PC-9 (cell line): ENCODE measurements at regions not wholly inside any gene's neighbourhood (a gene's known extent, or its start where the extent isn't known, plus 50 kb on each side); places are given as distances from the start of the nearest gene placed in this dataset.

Experiments used
- BruUV-seq: library from RNA; stranded (reverse); fragments of 400-500 nt; replicated peaks from 2 replicates; lab custom pipeline; 2021; lab: Mats Ljungman, UMichigan
- CTCF ChIA-PET: fragments of 300-600 bp; sonication (Branson Sonifier 250); formaldehyde crosslinking; loops from one replicate; lab custom pipeline; 2022; ENCODE audit warnings: antibody characterized with exemption; lab: Charles Lee
- POLR2A ChIA-PET: fragments of 300-600 bp; sonication (Branson Sonifier 250); formaldehyde crosslinking; loops from one replicate; lab custom pipeline; 2022; ENCODE audit warnings: antibody characterized with exemption; ENCODE audit not compliant: unreplicated experiment; lab: Charles Lee
- DNase-seq, 2 experiments: peaks; one replicate each; pipeline versions ENCODE4 v3.0.0 to v3.0.0-alpha.2; 2015 to 2022; ENCODE audit warnings: mixed read lengths in 1 of 2
- H2AFZ ChIP-seq: fragments of 200-600 bp; sonication (generic); 2 replicates; pipeline ENCODE4 v1.8.1; 2017; ENCODE audit warnings: antibody characterized with exemption
- H3F3A ChIP-seq: fragments of 200-600 bp; sonication (generic); 2 replicates; pipeline ENCODE4 v1.8.1; 2017; ENCODE audit warnings: antibody characterized with exemption, mild to moderate bottlenecking, low read depth; ENCODE audit not compliant: insufficient read depth
- H3K27ac ChIP-seq: fragments of 200-600 bp; sonication (generic); 2 replicates; pipeline ENCODE4 v1.6.1; 2016; ENCODE audit warnings: mixed run types
- H3K27me3 ChIP-seq: fragments of 200-600 bp; sonication (generic); 2 replicates; pipeline ENCODE4 v1.6.1; 2016; ENCODE audit warnings: low read depth, mixed run types; ENCODE audit not compliant: insufficient read depth
- H3K36me3 ChIP-seq: fragments of 200-600 bp; sonication (generic); 2 replicates; pipeline ENCODE4 v1.6.1; 2016; ENCODE audit warnings: low read depth, mixed run types
- H3K4me1 ChIP-seq: fragments of 200-600 bp; sonication (generic); replicated peaks from 2 replicates; pipeline ENCODE4 v1.6.1; 2016; ENCODE audit warnings: mixed run types; ENCODE audit not compliant: insufficient read depth
- H3K4me2 ChIP-seq: fragments of 200-600 bp; sonication (generic); 2 replicates; pipeline ENCODE4 v1.6.1; 2017; ENCODE audit warnings: mixed run types
- H3K4me3 ChIP-seq: fragments of 200-600 bp; sonication (generic); 2 replicates; pipeline ENCODE4 v1.6.1; 2016; ENCODE audit warnings: mixed run types
- H3K79me2 ChIP-seq: fragments of 200-600 bp; sonication (generic); 2 replicates; pipeline ENCODE4 v1.6.1; 2017; ENCODE audit warnings: low read depth, mixed run types
- H3K9me2 ChIP-seq: fragments of 200-600 bp; sonication (generic); 2 replicates; pipeline ENCODE4 v1.8.1; 2017; ENCODE audit warnings: mild to moderate bottlenecking; ENCODE audit not compliant: insufficient read depth
- H3K9me3 ChIP-seq: fragments of 200-600 bp; sonication (generic); 2 replicates; pipeline ENCODE4 v1.8.1; 2016; ENCODE audit warnings: low read depth; ENCODE audit not compliant: insufficient read depth
- H4K20me1 ChIP-seq: fragments of 200-600 bp; sonication (generic); 2 replicates; pipeline ENCODE4 v1.8.1; 2017; ENCODE audit not compliant: insufficient read depth
- CTCF ChIP-seq: fragments of 200-600 bp; sonication (generic); conservative IDR thresholded peaks from 2 replicates; pipeline ENCODE4 v1.6.1; 2017; ENCODE audit warnings: mixed run types, antibody characterized with exemption, mild to moderate bottlenecking, moderate library complexity
- EZH2 ChIP-seq: fragments of 200-600 bp; sonication (generic); IDR thresholded peaks from 2 replicates; pipeline ENCODE4 v1.8.0; 2017; ENCODE audit warnings: antibody characterized with exemption, low read depth
- intact Hi-C: fragments of 100-400 bp; cut with micrococcal nuclease; formaldehyde crosslinking; loops from one replicate; pipeline ENCODE4 v1.10.0; 2022; ENCODE audit not compliant: unreplicated experiment

DNA sequence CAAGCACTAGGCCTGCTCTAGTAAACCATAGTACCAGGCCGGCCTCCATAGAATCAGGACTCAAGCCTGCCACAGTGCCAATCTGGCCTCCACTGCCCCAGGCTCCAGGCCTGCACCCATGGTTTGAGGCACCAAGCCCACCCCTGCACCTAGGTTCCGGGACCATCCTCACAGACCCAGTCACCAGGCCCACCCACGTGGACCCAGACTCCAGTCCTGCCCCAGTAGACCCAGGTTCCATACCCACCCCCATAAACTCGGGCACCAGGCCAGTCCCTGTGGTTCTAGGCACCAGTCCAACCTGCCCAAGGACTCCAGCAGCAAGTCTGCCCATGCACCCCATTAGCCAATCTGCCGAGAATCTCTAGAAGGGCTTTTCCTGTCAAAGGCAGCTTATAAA is 501.8 kb upstream of the TMPO start:
- POLR2A ChIA-PET = no interaction called here

DNA sequence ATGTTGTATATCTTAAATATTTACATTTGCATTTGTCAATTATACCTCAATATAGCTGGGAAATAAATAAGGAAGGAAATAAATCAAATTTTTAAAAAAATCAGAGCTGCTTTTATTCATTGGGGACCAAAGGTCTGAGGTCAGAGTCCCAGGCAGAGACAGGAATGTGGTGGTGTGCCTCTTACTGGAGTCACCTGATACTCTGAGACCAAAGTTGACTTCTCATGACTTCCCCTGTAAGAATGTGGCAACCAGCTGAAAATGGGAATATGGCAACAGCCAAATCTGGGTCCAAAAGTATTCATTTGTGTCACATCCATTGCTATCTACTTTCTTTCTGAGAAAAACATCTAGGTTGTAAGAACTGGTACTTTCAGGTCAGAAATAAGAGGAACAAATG is 496.6 kb upstream of the TMPO start:
- Histone ChIP-seq H3K4me3 (no peak overlapping the region), H2AFZ (no peak overlapping the region), H3K27me3 (no peaks in the 10 kb centered on the region), H3K9me3 (no peaks in the 10 kb centered on the region; the same call in 1 of the 2 replicates), H3F3A (no peaks in the 10 kb centered on the region), H4K20me1 (no peaks in the 10 kb centered on the region), H3K4me2 (no peak overlapping the region), H3K27ac (no peak overlapping the region), H3K79me2 (no peaks in the 10 kb centered on the region), H3K36me3 (no peaks in the 10 kb centered on the region), H3K4me1 (no peaks in the 10 kb centered on the region), H3K9me2 (no peaks in the 10 kb centered on the region)
- ChIA-PET POLR2A (no interaction called here), CTCF (no interaction called here)
- no peak for TF ChIP-seq CTCF
- no peak for TF ChIP-seq EZH2
- intact Hi-C loops = no loop called here
- no peak for DNase-seq
- BruUV-seq = no TSS peak

More for the DNA sequence above, 501.8 kb upstream of the TMPO start:
- Histone ChIP-seq H4K20me1 (no peaks in the 10 kb centered on the region), H3K27ac (no peak overlapping the region), H3F3A (no peaks in the 10 kb centered on the region), H3K27me3 (no peaks in the 10 kb centered on the region), H3K4me1 (no peaks in the 10 kb centered on the region), H3K79me2 (no peaks in the 10 kb centered on the region), H3K9me2 (no peaks in the 10 kb centered on the region), H3K4me3 (no peak overlapping the region), H2AFZ (no peak overlapping the region), H3K4me2 (no peak overlapping the region), H3K36me3 (no peaks in the 10 kb centered on the region), H3K9me3 (no peaks in the 10 kb centered on the region; the same call in 1 of the 2 replicates)
- no TSS peak for BruUV-seq
- CTCF ChIA-PET = no interaction called here
- DNase-seq = no peak
- TF ChIP-seq EZH2 (no peak), CTCF (no peak)
- intact Hi-C loops = no loop called here

GRCh38 chr12:98020376-98020775 is 495.0 kb upstream of the TMPO start:
- DNase-seq = no peak
- Histone ChIP-seq H3K79me2 (no peaks in the 10 kb centered on the region), H3F3A (no peaks in the 10 kb centered on the region), H3K27me3 (no peaks in the 10 kb centered on the region), H2AFZ (no peak overlapping the region), H4K20me1 (no peaks in the 10 kb centered on the region), H3K9me3 (no peaks in the 10 kb centered on the region; the same call in 1 of the 2 replicates), H3K36me3 (no peaks in the 10 kb centered on the region), H3K4me1 (no peaks in the 10 kb centered on the region), H3K4me2 (no peak overlapping the region), H3K4me3 (no peak overlapping the region), H3K9me2 (no peaks in the 10 kb centered on the region), H3K27ac (no peak overlapping the region)
- intact Hi-C loops = no loop called here
- POLR2A ChIA-PET = no interaction called here
- CTCF ChIA-PET = no interaction called here
- BruUV-seq = no TSS peak
- TF ChIP-seq CTCF (no peak), EZH2 (no peak)
